ENCODE measurements at regions not wholly inside any gene's neighbourhood (a gene's known extent, or its start where the extent isn't known, plus 50 kb on each side); places are given as distances from the start of the nearest gene placed in this dataset.

DNA sequence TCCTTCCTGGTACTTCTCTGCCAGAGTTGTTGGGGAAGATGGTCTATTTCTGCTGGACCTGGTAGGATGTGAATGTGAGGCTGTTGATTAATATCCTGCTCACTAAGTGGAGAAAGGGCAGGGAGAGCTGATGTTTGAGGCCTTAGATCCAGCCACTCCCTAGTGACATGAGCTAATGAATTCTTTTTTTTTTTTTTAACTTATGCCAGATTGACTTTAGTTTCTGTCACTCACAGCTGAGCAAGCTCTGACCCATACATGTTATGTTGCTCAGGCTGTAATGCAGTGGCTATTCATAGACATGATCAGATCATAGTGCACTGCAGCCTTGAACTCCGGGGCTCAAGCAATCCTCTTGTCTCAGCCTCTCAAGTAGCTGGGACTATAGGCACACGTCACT is 75.1 kb upstream of the SPRY4 start:
- TF ChIP-seq EP300 (IDR thresholded peaks at IDR 0.05; ENCODE audit: borderline replicate concordance) (no peak), CEBPB (IDR thresholded peaks at IDR 0.05) (no peak), CREB1 (IDR thresholded peaks at IDR 0.05; ENCODE audit: low read depth) (no peak), TEAD4 (IDR thresholded peaks at IDR 0.05) (no peak), FOXM1 (IDR thresholded peaks at IDR 0.05; ENCODE audit: borderline replicate concordance, low read depth) (no peak), NFIC (IDR thresholded peaks at IDR 0.05) (no peak), YY1 (IDR thresholded peaks at IDR 0.05; ENCODE audit: low read depth) (no peak), TCF12 (IDR thresholded peaks at IDR 0.05; ENCODE audit: low read depth) (no peak), RAD21 (IDR thresholded peaks at IDR 0.05; ENCODE audit: low read depth) (no peak), TAF1 (IDR thresholded peaks at IDR 0.05; ENCODE audit: low read depth) (no peak)
- TF ChIP-seq, protein P1, sequence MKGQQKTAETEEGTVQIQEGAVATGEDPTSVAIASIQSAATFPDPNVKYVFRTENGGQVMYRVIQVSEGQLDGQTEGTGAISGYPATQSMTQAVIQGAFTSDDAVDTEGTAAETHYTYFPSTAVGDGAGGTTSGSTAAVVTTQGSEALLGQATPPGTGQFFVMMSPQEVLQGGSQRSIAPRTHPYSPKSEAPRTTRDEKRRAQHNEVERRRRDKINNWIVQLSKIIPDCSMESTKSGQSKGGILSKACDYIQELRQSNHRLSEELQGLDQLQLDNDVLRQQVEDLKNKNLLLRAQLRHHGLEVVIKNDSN (IDR thresholded peaks at IDR 0.05): no peak

DNA sequence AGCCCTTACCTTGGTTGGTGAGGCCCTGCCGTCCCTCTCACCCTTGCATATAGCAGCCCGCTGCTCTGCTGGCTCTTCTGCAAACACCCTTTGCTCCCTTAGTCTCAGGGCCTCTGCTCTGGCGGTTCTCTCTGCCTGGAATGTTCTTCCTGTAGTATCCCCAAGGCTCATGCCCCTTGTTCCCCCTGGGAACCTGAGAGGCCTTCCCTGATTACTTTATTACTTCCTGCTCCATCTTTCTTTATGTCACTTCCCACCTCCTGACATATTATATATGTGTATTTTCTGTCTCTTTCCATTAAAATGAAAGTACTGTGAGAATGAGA is 73.9 kb upstream of the SPRY4 start:
- TF ChIP-seq TEAD4 (IDR thresholded peaks at IDR 0.05) (no peak), NFIC (IDR thresholded peaks at IDR 0.05) (no peak), EP300 (IDR thresholded peaks at IDR 0.05; ENCODE audit: borderline replicate concordance) (no peak), CEBPB (IDR thresholded peaks at IDR 0.05) (no peak), TCF12 (IDR thresholded peaks at IDR 0.05; ENCODE audit: low read depth) (no peak), RAD21 (IDR thresholded peaks at IDR 0.05; ENCODE audit: low read depth) (no peak), EGR1 (IDR thresholded peaks at IDR 0.05) (no peak), ZBTB7A (IDR thresholded peaks at IDR 0.05; ENCODE audit: low read depth) (no peak), YY1 (IDR thresholded peaks at IDR 0.05; ENCODE audit: low read depth) (no peak), FOXM1 (IDR thresholded peaks at IDR 0.05; ENCODE audit: borderline replicate concordance, low read depth) (no peak), CREB1 (IDR thresholded peaks at IDR 0.05; ENCODE audit: low read depth) (no peak), TAF1 (IDR thresholded peaks at IDR 0.05; ENCODE audit: low read depth) (no peak)
- TF ChIP-seq, protein P2, sequence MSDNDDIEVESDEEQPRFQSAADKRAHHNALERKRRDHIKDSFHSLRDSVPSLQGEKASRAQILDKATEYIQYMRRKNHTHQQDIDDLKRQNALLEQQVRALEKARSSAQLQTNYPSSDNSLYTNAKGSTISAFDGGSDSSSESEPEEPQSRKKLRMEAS (IDR thresholded peaks at IDR 0.05): no peak
- TF ChIP-seq, protein P1 (IDR thresholded peaks at IDR 0.05): no peak
- TF ChIP-seq, protein P3, sequence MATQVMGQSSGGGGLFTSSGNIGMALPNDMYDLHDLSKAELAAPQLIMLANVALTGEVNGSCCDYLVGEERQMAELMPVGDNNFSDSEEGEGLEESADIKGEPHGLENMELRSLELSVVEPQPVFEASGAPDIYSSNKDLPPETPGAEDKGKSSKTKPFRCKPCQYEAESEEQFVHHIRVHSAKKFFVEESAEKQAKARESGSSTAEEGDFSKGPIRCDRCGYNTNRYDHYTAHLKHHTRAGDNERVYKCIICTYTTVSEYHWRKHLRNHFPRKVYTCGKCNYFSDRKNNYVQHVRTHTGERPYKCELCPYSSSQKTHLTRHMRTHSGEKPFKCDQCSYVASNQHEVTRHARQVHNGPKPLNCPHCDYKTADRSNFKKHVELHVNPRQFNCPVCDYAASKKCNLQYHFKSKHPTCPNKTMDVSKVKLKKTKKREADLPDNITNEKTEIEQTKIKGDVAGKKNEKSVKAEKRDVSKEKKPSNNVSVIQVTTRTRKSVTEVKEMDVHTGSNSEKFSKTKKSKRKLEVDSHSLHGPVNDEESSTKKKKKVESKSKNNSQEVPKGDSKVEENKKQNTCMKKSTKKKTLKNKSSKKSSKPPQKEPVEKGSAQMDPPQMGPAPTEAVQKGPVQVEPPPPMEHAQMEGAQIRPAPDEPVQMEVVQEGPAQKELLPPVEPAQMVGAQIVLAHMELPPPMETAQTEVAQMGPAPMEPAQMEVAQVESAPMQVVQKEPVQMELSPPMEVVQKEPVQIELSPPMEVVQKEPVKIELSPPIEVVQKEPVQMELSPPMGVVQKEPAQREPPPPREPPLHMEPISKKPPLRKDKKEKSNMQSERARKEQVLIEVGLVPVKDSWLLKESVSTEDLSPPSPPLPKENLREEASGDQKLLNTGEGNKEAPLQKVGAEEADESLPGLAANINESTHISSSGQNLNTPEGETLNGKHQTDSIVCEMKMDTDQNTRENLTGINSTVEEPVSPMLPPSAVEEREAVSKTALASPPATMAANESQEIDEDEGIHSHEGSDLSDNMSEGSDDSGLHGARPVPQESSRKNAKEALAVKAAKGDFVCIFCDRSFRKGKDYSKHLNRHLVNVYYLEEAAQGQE (IDR thresholded peaks at IDR 0.05; ENCODE audit: low read depth): no peak

DNA sequence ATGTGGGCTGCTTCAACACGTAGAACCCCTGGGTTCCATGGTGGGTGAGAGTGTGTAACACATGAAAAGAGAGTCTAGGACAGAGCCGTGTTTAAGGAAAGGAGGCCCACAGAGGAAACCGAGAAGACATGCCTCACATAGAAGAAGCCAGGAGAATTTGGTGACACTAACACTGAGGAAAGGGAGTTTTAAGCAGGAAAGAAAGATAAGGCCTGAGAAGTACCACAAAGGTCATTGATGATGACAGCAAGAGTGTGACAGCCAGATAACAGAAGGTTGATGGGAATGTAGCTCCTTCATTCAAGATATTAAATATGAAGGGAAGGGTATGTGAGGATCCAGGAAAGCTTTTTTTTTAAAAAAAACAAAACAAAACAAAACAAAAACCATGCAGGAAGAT is 72.4 kb upstream of the SPRY4 start:
- TF ChIP-seq EP300 (IDR thresholded peaks at IDR 0.05; ENCODE audit: borderline replicate concordance) (no peak), TCF12 (IDR thresholded peaks at IDR 0.05; ENCODE audit: low read depth) (no peak), TEAD4 (IDR thresholded peaks at IDR 0.05) (no peak), FOXM1 (IDR thresholded peaks at IDR 0.05; ENCODE audit: borderline replicate concordance, low read depth) (no peak), NFIC (IDR thresholded peaks at IDR 0.05) (no peak), EGR1 (IDR thresholded peaks at IDR 0.05) (no peak), TAF1 (IDR thresholded peaks at IDR 0.05; ENCODE audit: low read depth) (no peak), CREB1 (IDR thresholded peaks at IDR 0.05; ENCODE audit: low read depth) (no peak), RAD21 (IDR thresholded peaks at IDR 0.05; ENCODE audit: low read depth) (no peak), YY1 (IDR thresholded peaks at IDR 0.05; ENCODE audit: low read depth) (no peak)
- TF ChIP-seq, protein P1 (IDR thresholded peaks at IDR 0.05): no peak
- TF ChIP-seq, protein P3 (IDR thresholded peaks at IDR 0.05; ENCODE audit: low read depth): no peak

DNA sequence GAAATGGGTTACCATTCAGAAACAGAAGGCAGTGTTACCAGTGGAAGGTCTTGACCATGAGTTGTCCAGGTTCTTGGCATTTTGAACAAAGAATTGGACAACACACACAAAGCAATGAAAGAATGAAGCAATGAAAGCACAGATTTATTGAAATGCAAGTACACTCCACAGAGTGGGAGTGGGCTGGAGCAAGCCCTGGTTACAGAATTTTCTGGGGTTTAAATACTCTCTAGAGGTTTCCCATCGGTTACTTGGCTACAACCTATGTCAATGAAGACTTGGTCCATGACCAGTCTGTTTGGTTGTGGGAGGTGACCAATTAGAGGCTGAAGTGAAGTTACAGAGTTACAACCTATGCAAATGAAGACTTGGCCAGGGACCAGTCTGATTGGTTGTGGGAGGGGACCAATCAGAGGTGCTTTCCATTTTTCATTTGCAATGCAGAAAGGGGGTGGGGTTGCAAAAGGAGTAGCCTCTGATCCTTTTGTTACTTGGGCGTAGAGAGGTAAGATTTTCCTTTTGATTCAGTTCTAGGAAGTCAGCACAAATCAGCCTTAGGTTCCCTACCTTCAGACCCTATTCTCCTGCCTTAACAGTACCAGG is 71.7 kb upstream of the SPRY4 start:
- TF ChIP-seq, protein P2 (IDR thresholded peaks at IDR 0.05): no peak
- TF ChIP-seq TEAD4 (IDR thresholded peaks at IDR 0.05): no peak
- TF ChIP-seq, protein P3 (IDR thresholded peaks at IDR 0.05; ENCODE audit: low read depth): no peak
- no peak for TF ChIP-seq FOXM1 (IDR thresholded peaks at IDR 0.05; ENCODE audit: borderline replicate concordance, low read depth)
- no peak for TF ChIP-seq TCF12 (IDR thresholded peaks at IDR 0.05; ENCODE audit: low read depth)
